Keratinocyte (primary cell): ENCODE measurements at regions not wholly inside any gene's neighbourhood (a gene's known extent, or its start where the extent isn't known, plus 50 kb on each side); places are given as distances from the start of the nearest gene placed in this dataset.

Source experiments
- CTCF ChIP-seq, 3 experiments: IDR thresholded peaks in 1 of 3; conservative IDR thresholded peaks in 1 of 3; optimal IDR thresholded peaks in 1 of 3; 2 replicates in 2 of 3; 3 replicates in 1 of 3; pipeline versions ENCODE3 to v1.5.1; 2011; ENCODE audit warnings: low read length in 3 of 3, mild to moderate bottlenecking in 3 of 3, moderate library complexity in 2 of 3, control low read depth in 1 of 3, inconsistent platforms in 1 of 3; ENCODE audit not compliant: insufficient read depth in 2 of 3; ENCODE audit errors: extremely low read depth in 1 of 3
- EZH2 ChIP-seq: IDR thresholded peaks from one replicate; pipeline ENCODE4 v1.6.1; 2012; ENCODE audit warnings: inconsistent platforms, mild to moderate bottlenecking, low read length, moderate library complexity

- TF ChIP-seq CTCF (optimal IDR thresholded peaks at IDR 0.05 in 1 of 3, IDR thresholded peaks at IDR 0.05 in 1 of 3, conservative IDR thresholded peaks at IDR 0.05 in 1 of 3; ENCODE audit: extremely low read depth in 1 of 3, insufficient read depth in 2 of 3, low read length in 3 of 3) (no peak), EZH2 (no peak)
Measured at GRCh38 chr1:36573445-36573844, 90.7 kb upstream of the CSF3R start.
